ENCODE measurements at regions not wholly inside any gene's neighbourhood (a gene's known extent, or its start where the extent isn't known, plus 50 kb on each side); places are given as distances from the start of the nearest gene placed in this dataset.
"Not testable (repeated sequence)": the region's sequence is repeated elsewhere in the genome, so short reads cannot be mapped to it uniquely, and the experiment has no call there.

DNA sequence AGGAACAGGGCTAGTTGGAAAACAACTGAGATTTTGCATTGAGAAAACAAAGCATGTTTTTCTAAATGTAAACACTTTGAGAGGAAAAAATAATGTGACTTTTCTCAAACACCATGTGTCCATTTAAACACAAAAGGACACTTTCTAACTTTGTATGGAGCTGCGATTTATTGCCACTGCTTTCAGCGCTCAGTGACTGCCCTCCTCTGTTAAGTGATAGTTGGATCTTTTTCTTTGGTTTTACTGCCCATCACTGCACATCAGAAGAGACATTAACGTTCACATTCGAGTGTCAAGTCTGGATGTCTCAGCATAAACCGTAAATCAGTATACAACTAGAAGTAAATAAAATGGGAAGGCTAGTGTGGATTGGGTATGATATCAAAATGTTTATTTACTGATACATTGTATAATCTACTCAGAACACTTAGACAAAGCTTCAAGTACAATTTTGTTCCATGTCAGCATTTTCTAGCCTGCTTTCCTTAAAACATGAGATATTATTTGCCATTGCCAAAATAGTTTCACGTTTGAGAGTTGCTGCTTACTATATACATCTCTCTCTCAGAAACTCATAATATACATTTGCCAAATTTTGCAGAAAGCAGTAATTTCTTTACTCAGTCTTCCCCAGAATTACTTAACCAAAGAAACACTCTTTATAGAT is 237.6 kb downstream of the IKZF2 start:
- in situ Hi-C loops (cut with HindIII; ENCODE audit: low sequenced_read_pairs), result no loop called here

DNA sequence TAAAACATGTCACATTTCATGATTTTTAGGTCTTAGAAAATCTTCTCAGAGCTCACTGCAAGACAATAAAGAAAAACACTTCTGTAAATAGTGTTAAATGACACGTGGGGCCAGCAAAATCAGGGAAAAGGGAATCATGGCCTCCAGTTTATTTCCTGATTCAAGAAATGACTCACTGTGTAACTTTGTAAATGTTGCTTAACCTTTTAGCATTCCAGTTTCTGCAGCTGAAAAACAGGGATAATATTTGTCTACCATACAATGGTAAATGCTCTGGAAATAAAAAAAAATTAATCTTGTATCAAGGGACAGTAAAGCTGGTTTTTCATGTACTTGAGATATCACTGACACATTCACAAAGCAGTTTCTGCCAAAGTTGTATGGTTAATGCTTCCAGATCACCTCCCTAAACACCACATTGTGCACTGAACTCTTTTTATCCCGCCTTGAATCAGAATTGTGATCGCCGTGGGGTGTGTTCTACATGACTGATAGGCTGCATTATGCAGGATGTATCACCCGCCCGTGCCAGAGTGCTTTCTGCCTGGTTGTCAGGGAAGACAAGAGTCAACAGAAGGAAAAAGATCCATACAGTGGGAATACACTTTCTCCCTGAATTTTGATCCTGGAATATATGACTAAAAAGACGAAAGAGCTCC is 238.8 kb downstream of the IKZF2 start:
- in situ Hi-C loops (cut with HindIII; ENCODE audit: low sequenced_read_pairs), result no loop called here

DNA sequence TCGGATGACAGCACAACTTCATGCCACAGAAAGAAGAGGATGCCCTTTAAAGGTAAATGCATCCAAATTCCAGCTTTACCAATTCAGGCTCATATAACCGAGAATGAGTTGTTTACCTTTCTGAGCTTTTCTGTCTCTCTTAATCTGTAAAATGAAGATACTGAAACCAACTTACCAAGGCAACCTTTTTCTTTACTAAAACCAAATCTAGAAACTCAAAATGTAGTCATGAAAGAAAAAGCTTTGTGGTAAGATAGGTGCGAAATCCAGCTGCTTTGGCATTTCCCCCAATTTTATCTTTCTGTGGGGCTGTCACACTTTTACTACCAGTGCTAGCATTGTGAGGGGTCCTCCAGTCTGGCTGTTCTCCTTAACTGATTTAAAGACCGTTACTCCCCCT is 240.4 kb downstream of the IKZF2 start:
- in situ Hi-C loops (cut with HindIII; ENCODE audit: low sequenced_read_pairs), result no loop called here

GRCh38 chr2:212908682-212909435 is 242.6 kb downstream of the IKZF2 start:
- in situ Hi-C loops (cut with HindIII; ENCODE audit: low sequenced_read_pairs), result no loop called here

GRCh38 chr2:212908031-212908430 is 243.4 kb downstream of the IKZF2 start:
- in situ Hi-C loops (cut with HindIII; ENCODE audit: low sequenced_read_pairs), result no loop called here

DNA sequence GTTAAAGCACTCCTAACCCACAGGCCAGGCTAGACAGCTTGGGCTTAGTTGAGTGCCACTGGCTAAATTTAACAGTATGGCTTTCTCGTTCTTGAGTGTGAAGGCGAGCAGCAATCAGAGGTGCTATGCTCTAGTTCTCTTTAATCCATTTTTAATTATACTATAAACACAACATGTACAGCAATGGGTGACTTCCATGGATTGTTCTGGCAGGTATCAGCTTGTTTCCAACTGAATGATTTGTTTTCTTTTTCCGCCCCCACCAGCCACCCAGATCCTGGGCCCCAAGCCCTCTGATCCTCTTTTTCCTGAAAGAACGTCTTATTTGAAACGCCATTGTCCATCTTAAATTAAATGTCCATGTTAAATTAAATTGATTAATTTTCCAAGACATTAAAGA is 244.8 kb downstream of the IKZF2 start:
- in situ Hi-C loops (cut with HindIII; ENCODE audit: low sequenced_read_pairs), result no loop called here

GRCh38 chr2:212905640-212906201 is 245.7 kb downstream of the IKZF2 start:
- in situ Hi-C loops (cut with HindIII; ENCODE audit: low sequenced_read_pairs), result no loop called here

DNA sequence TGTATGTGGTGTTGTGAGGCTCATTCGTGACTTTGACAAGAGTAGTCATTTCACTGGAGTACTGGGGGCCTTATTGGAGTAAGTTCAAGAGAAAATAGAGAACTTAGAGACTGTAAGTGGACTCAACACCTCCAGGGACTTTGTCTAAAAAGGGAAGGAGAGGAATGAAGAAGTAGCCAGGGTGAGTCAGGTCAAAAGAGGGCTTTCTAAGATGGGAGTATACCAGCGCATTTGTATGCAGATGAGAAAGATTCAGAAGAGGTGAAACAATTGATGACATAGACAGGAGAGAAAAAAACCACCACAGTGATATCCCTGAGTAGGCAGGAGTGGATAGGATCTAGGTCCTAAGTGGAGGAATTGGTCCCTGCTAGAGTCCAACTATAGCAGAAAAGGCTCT is 246.8 kb downstream of the IKZF2 start:
- in situ Hi-C loops (cut with HindIII; ENCODE audit: low sequenced_read_pairs), result no loop called here

GRCh38 chr2:212903413-212903812 is 248.0 kb downstream of the IKZF2 start:
- in situ Hi-C loops (cut with HindIII; ENCODE audit: low sequenced_read_pairs), result no loop called here

DNA sequence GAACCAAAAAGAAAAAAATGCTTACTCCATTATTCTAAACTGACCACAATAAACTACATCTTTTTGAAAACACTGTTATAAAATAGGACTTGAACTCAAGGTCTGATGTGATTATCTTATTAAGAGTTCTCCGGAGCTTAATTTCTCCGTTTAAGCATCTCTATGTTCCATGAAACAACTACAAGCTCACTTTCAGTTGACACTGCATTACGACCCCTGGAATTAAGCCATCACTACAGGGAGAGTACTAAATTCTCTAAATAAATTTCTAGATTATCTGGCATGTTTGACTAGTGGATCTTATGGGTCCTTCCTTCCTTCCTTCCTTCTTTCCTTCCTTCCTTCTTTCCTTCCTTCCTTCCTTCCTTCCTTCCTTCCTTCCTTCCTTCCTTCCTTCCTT is 249.0 kb downstream of the IKZF2 start:
- in situ Hi-C loops (cut with HindIII; ENCODE audit: low sequenced_read_pairs), result no loop called here

DNA sequence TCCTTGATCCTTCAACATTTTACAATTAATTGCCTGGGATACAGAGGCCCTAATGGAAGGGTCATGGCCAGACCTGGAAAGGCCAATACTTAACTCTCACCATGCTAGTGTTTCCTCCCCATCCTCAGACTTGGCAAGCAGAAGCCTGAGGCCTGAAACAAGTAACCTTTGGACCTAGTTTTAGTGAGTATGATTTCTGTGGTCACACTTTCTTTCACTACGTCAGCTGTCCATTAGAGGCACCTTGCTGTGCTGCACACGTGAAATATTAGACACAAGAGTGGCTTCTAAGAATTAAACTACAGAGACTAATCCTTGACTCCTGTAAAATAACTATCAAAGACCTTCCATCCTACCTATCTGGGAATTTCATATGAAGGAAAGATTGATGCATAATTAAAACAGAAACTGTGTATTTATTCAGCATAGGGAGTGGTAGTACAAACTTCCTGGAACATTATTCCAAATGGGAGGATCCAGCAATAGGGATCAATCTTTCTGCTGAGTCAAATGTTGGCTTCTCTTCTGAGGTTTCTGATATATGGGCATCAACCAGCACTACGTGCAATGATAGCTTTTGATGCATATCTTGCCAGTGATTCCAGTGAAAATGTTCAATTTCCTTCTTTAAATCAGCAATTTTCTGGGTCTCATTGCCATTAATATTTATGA is 249.7 kb downstream of the IKZF2 start:
- in situ Hi-C loops (cut with HindIII; ENCODE audit: low sequenced_read_pairs), result no loop called here

DNA sequence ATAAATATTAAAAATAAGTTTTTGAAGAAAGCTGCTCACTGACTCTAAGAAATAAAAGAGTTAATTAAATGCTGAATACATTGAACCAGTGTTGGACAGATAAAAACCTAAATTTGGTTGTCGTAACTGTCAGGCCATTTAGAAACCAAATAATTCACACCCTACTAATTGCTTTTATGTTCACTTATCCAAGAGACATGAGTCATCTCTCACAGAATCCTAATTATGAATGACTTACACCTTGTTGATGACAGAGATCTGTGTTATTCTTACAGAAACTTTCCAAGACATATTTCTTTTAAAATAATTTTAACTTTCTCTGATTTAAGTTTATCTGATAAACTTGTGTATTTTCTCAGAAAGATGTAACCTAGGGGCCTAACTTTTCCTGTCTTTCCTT is 250.7 kb downstream of the IKZF2 start:
- in situ Hi-C loops (cut with HindIII; ENCODE audit: low sequenced_read_pairs), result no loop called here

- in situ Hi-C loops (cut with HindIII; ENCODE audit: low sequenced_read_pairs), result no loop called here
These were observed 253.4 kb downstream of the IKZF2 start for GRCh38 chr2:212898011-212898410.

DNA sequence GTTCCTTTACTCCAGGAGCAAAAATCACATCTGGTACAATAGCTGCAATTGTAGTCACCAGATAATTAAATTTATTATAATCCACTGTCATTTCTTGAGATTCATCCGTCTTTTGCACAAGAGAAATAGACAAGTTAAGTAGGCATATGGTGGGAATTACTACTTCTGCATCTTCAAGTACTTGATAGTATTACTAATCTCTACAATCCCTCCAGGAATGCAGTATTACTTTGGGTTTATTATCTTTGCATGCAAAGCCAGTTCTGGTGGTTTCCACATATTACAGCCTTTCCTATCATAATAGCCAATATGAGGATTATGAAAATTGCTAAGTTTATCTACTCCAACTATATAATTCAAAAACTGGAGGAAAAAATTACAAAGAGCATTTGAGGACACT is 254.1 kb downstream of the IKZF2 start:
- in situ Hi-C loops (cut with HindIII; ENCODE audit: low sequenced_read_pairs), result no loop called here

- in situ Hi-C loops (cut with HindIII; ENCODE audit: low sequenced_read_pairs), result no loop called here
These were observed 257.4 kb downstream of the IKZF2 start for GRCh38 chr2:212894026-212894425.

DNA sequence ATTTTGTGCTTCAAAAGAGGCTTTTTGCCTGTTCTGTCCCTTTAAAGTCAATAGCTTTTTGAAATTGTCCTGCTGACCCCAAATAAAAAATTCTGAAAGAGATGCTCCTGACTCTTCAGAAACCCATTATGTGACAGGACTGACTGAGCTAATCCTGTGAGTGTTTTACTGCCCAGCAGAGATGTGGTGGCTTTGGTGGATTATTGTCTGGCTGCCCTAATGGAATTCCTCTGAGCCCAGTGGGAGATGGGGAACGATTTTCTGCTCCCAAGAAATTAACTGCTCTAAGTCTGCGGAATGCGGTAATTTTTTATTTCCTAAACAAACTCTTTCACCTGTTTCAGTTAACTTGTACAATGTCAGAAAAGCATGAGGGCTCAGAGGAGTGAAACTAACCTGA is 258.2 kb downstream of the IKZF2 start:
- in situ Hi-C loops (cut with HindIII; ENCODE audit: low sequenced_read_pairs), result no loop called here

DNA sequence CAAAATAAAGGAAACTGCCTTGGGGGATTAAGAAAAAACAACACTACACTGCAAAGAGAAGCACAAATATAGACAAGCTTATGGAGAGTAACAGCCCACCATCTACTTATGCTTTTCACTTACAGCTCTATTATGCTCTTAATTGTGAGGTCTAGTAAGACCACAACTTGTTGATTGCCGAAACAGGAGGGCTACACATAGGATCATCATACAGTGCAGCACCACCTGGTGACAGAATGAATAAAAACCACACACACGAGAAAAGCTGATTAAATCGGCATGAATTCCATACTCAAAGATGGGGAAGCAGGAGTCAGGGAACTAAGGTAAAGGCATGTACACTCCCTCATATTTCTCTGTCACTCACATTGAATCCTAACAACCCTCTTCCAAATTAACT is 259.2 kb downstream of the IKZF2 start:
- in situ Hi-C loops (cut with HindIII; ENCODE audit: low sequenced_read_pairs), result no loop called here

DNA sequence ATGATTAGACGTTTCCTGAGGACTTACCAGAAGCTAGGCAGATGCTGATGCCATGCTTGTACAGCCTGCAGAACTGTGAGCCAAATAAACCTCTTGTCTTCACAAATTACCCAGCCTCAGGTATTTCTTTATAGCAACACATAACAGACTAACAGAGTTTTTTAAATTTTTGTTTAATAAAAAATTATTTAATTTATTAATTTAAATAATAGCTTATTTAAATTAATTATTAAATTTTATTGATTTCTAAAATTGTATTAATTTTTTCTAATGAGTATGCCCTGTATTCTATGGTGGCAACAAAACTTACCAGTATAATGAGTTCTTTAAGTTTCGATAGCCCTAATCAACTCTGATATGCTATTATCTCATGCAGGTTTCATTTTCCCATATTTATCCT is 259.8 kb downstream of the IKZF2 start:
- in situ Hi-C loops (cut with HindIII; ENCODE audit: low sequenced_read_pairs), result no loop called here

GRCh38 chr2:212882626-212883025 is 268.8 kb downstream of the IKZF2 start:
- in situ Hi-C loops (cut with HindIII; ENCODE audit: low sequenced_read_pairs), result no loop called here

DNA sequence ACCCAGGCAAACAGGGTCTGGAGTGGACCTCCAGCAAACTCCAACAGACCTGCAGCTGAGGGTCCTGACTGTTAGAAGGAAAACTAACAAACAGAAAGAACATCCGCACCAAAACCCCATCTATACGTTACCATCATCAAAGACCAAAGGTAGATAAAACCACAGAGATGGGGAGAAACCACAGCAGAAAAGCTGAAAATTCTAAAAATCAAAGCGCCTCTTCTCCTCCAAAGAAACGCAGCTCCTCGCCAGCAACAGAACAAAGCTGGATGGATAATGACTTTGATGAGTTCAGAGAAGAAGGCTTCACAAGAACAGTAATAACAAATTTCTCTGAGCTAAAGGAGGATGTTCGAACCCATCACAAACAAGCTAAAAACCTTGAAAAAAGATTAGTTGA is 274.9 kb downstream of the IKZF2 start:
- in situ Hi-C loops (cut with HindIII; ENCODE audit: low sequenced_read_pairs), result not testable (repeated sequence)

- in situ Hi-C loops (cut with HindIII; ENCODE audit: low sequenced_read_pairs), result not testable (repeated sequence)
These were observed 275.5 kb downstream of the IKZF2 start for GRCh38 chr2:212875950-212876349.

Measured in endothelial cell of hepatic sinusoid (primary cell).